Posterior vena cava (tissue), 2 donors: ENCODE measurements at regions not wholly inside any gene's neighbourhood (a gene's known extent, or its start where the extent isn't known, plus 50 kb on each side); places are given as distances from the start of the nearest gene placed in this dataset.

ENCODE experiments used
- DNase-seq: peaks from one replicate; pipeline ENCODE4 v3.0.0-alpha.2; 2020; ENCODE audit warnings: low spot score
- intact Hi-C, 2 donors: fragments of 100-400 bp; cut with DNase I; formaldehyde crosslinking; loops; one replicate each; pipeline versions ENCODE4 v1.14.1 to v1.14.2; 2022 to 2023
- donor health status: DM: yes; HTN: yes; CAD: no.
- donor health status: DM: yes; HTN: yes; CAD: no.

DNA sequence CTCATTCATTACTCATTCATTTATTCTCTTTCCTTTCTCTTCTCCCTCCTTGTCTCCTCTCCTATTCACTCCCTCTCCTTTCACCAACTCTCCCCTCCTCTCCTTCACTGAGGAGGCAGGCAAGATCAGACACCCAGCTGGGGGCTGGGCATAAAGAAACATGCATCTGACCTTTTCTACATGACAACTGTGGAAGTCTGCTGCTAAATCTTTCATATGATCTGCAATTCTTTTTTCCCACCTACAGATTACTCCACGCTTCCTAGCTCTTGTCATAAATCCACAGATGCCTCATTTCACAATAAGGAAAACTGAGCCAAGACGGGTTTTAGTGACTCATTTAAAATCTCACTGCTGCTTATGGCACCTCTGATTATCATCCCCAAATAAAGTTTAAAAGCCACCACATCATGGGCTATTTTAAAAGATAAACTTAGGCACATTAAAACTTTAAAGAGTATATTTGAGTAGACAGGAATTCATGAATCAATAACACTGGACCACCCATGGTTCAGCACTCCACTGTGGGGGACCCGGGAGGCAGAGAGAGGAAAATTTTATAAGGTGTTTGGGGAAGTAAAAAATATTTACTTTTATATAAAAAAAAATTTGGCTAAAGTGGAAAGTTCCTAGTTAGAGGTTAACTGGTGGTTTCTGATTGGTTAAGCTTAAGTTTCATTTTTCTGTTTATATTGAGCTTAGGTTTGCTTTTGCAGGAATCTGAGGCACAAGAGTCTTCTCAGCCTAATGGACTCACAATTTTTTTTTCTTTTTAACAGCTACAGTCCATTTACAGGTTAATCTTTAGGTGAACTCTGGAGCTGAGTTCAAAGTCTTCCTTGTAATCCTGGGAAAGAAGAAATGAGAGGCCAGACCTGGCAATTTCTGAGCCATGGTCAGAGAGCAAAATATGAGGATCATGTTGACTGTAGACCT lies 55.8 kb upstream of the DNAH14 start:
- intact Hi-C loops = no loop called here

GRCh38 chr1:224874775-224875174 lies 54.7 kb upstream of the DNAH14 start:
- no peak for DNase-seq
- intact Hi-C loops = no loop called here

More for the DNA sequence above, 55.8 kb upstream of the DNAH14 start:
- DNase-seq = no peak

- DNase-seq = no peak
- intact Hi-C loops = no loop called here
These were observed 50.2 kb upstream of the DNAH14 start for GRCh38 chr1:224879162-224879803.
